AG09309 (cell line): ENCODE measurements at regions not wholly inside any gene's neighbourhood (a gene's known extent, or its start where the extent isn't known, plus 50 kb on each side); places are given as distances from the start of the nearest gene placed in this dataset.

Experiments used
- DNase-seq: peaks from one replicate; pipeline ENCODE4 v3.0.0-alpha.2; 2010; ENCODE audit warnings: low read depth
- H3K4me3 ChIP-seq: 2 replicates; pipeline ENCODE4 v1.5.1; 2011; ENCODE audit warnings: mild to moderate bottlenecking, low read depth, low read length, moderate library complexity; ENCODE audit not compliant: control insufficient read depth
- CTCF ChIP-seq: IDR thresholded peaks from 2 replicates; pipeline ENCODE4 v1.5.1; 2011; ENCODE audit warnings: mild to moderate bottlenecking, low read depth, low read length, inconsistent platforms; ENCODE audit not compliant: insufficient read depth, control insufficient read depth; ENCODE audit errors: missing control alignments

- no peak for TF ChIP-seq CTCF
- DNase-seq: no peak
- H3K4me3 ChIP-seq: no peak overlapping the region
These were observed 50.6 kb upstream of the ANO6 start for GRCh38 chr12:45165284-45165683.

GRCh38 chr12:45166056-45166455, 49.8 kb upstream of the ANO6 start:
- no peak for TF ChIP-seq CTCF
- no peak overlapping the region for H3K4me3 ChIP-seq
- no peak for DNase-seq
